SK-N-SH (cell line): ENCODE measurements at regions not wholly inside any gene's neighbourhood (a gene's known extent, or its start where the extent isn't known, plus 50 kb on each side); places are given as distances from the start of the nearest gene placed in this dataset.

Experiments used
- CHD2 ChIP-seq: fragments of 150-350 bp; IDR thresholded peaks from 2 replicates; pipeline ENCODE4 v1.6.1; 2018; ENCODE audit warnings: low read length; ENCODE audit not compliant: partially characterized antibody
- CTCF ChIP-seq: fragments of 200-600 bp; sonication (generic); IDR thresholded peaks from 2 replicates; pipeline ENCODE4 v1.6.1; 2017; ENCODE audit warnings: antibody characterized with exemption, mild to moderate bottlenecking, moderate library complexity
- GABPA ChIP-seq: IDR thresholded peaks from 2 replicates; pipeline ENCODE4 v1.4.0; 2012; ENCODE audit warnings: low read depth, mild to moderate bottlenecking
- MAX ChIP-seq: IDR thresholded peaks from 2 replicates; pipeline ENCODE4 v1.4.0; 2012; ENCODE audit warnings: low read depth
- PBX3 ChIP-seq: IDR thresholded peaks from 2 replicates; pipeline ENCODE4; 2012
- POLR2AphosphoS5 ChIP-seq: IDR thresholded peaks from 2 replicates; pipeline ENCODE4 v1.6.1; 2012; ENCODE audit warnings: low read depth, low read length
- REST ChIP-seq: IDR thresholded peaks from 2 replicates; pipeline ENCODE4 v1.6.1; 2012; ENCODE audit warnings: mild to moderate bottlenecking, low read depth, low read length, moderate library complexity
- TAF1 ChIP-seq: IDR thresholded peaks from 2 replicates; pipeline ENCODE4 v1.6.1; 2012; ENCODE audit warnings: low read depth, mild to moderate bottlenecking, low read length, moderate library complexity, borderline replicate concordance
- TEAD4 ChIP-seq: IDR thresholded peaks from 2 replicates; pipeline ENCODE4 v1.4.0; 2012; ENCODE audit warnings: mild to moderate bottlenecking, borderline replicate concordance; ENCODE audit not compliant: insufficient read depth
- USF2 ChIP-seq: fragments of 150-350 bp; IDR thresholded peaks from 2 replicates; pipeline ENCODE4 v1.6.1; 2017; ENCODE audit warnings: antibody characterized with exemption, low read length, low read depth, borderline replicate concordance
- YY1 ChIP-seq: IDR thresholded peaks from 2 replicates; pipeline ENCODE4 v1.4.0; 2012; ENCODE audit warnings: low read depth, mild to moderate bottlenecking

GRCh38 chr2:239609607-239610310 is 208.9 kb upstream of the HDAC4 start:
- no peak for TF ChIP-seq CTCF
- TF ChIP-seq YY1, result no peak
- TF ChIP-seq GABPA, result no peak
- TF ChIP-seq REST, result no peak
- no peak for TF ChIP-seq TEAD4
- no peak for TF ChIP-seq PBX3
- no peak for TF ChIP-seq TAF1
- no peak for TF ChIP-seq POLR2AphosphoS5
- no peak for TF ChIP-seq CHD2
- TF ChIP-seq USF2, result no peak
- no peak for TF ChIP-seq MAX
